ENCODE measurements at regions not wholly inside any gene's neighbourhood (a gene's known extent, or its start where the extent isn't known, plus 50 kb on each side); places are given as distances from the start of the nearest gene placed in this dataset.

- no peaks in the 10 kb centered on the region for H3K36me3 ChIP-seq (ENCODE audit: low read depth)
- intact Hi-C loops (cut with DNase I, micrococcal nuclease) = no loop called here
- H3K4me1 ChIP-seq (ENCODE audit: low read depth) = peaks cover 10% of the 10 kb centered on the region
- no peak for TF ChIP-seq CTCF (IDR thresholded peaks at IDR 0.05)
- no peak for ATAC-seq
- H3K9me3 ChIP-seq = no peaks in the 10 kb centered on the region
- DNase-seq = no peak
- no peak overlapping the region for H3K4me3 ChIP-seq
Measured at GRCh38 chr12:116433249-116433648, 125.9 kb upstream of the MAP1LC3B2 start.

GRCh38 chr12:116434155-116435011, 124.8 kb upstream of the MAP1LC3B2 start:
- DNase-seq (peak; percentile 70 to 83 (median 72)), ATAC-seq (peak; percentile 80)
- Histone ChIP-seq H3K4me1 (ENCODE audit: low read depth) (peaks cover 10% of the 10 kb centered on the region), H3K36me3 (ENCODE audit: low read depth) (no peaks in the 10 kb centered on the region), H3K4me3 (no peak overlapping the region), H3K9me3 (no peaks in the 10 kb centered on the region)
- intact Hi-C loops (cut with DNase I, micrococcal nuclease) = no loop called here
- no peak for TF ChIP-seq CTCF (IDR thresholded peaks at IDR 0.05)

- no peaks in the 10 kb centered on the region for H3K36me3 ChIP-seq (ENCODE audit: low read depth)
- no peak for DNase-seq
- intact Hi-C loops (cut with DNase I, micrococcal nuclease) = no loop called here
- TF ChIP-seq CTCF (IDR thresholded peaks at IDR 0.05) = no peak
- no peaks in the 10 kb centered on the region for H3K9me3 ChIP-seq
- H3K4me3 ChIP-seq = no peak overlapping the region
- no peak for ATAC-seq
- H3K4me1 ChIP-seq (ENCODE audit: low read depth) = peaks cover 10% of the 10 kb centered on the region
Measured at GRCh38 chr12:116435984-116436383, 123.2 kb upstream of the MAP1LC3B2 start.

- no peaks in the 10 kb centered on the region for H3K9me3 ChIP-seq
- peaks cover 10% of the 10 kb centered on the region for H3K4me1 ChIP-seq (ENCODE audit: low read depth)
- no peak for TF ChIP-seq CTCF (IDR thresholded peaks at IDR 0.05)
- no peaks in the 10 kb centered on the region for H3K36me3 ChIP-seq (ENCODE audit: low read depth)
- H3K4me3 ChIP-seq = no peak overlapping the region
- intact Hi-C loops (cut with DNase I, micrococcal nuclease) = no loop called here
- DNase-seq (peak; percentile 62 to 74 (median 66)), ATAC-seq (peak; percentile 91)
Measured at GRCh38 chr12:116436561-116437249, 122.5 kb upstream of the MAP1LC3B2 start.

GRCh38 chr12:116441292-116441691, 117.9 kb upstream of the MAP1LC3B2 start:
- no peak for DNase-seq
- no peaks in the 10 kb centered on the region for H3K36me3 ChIP-seq (ENCODE audit: low read depth)
- no peak for ATAC-seq
- TF ChIP-seq CTCF (IDR thresholded peaks at IDR 0.05) = no peak
- no peaks in the 10 kb centered on the region for H3K9me3 ChIP-seq
- H3K4me1 ChIP-seq (ENCODE audit: low read depth) = peaks cover 5% of the 10 kb centered on the region
- intact Hi-C loops (cut with DNase I, micrococcal nuclease) = no loop called here
- H3K4me3 ChIP-seq = no peak overlapping the region
